MCF 10A (cell line): ENCODE measurements at regions not wholly inside any gene's neighbourhood (a gene's known extent, or its start where the extent isn't known, plus 50 kb on each side); places are given as distances from the start of the nearest gene placed in this dataset.

ENCODE experiments used
- BruUV-seq: library from RNA; stranded (reverse); fragments of 400-500 nt; replicated peaks from 2 replicates; lab custom pipeline; 2021; lab: Mats Ljungman, UMichigan
- CTCF ChIA-PET: fragments of 300-600 bp; sonication (Branson Sonifier 250); formaldehyde crosslinking; extraction: SDS; loops from one replicate; lab custom pipeline; 2021; ENCODE audit warnings: antibody characterized with exemption, inconsistent platforms; lab: Yijun Ruan, JAX
- POLR2A ChIA-PET: fragments of 300-600, 350-650 bp; sonication (Branson Sonifier 250); formaldehyde crosslinking; extraction: SDS; loops from one replicate; lab custom pipeline; 2020; ENCODE audit warnings: antibody characterized with exemption, inconsistent platforms; lab: Yijun Ruan, JAX
- DNase-seq: peaks from one replicate; pipeline ENCODE4 v3.0.0-alpha.2; 2018; ENCODE audit not compliant: unreplicated experiment
- H3K27ac Mint-ChIP-seq: one replicate; pipeline ENCODE4 v1.8.0; 2022; ENCODE audit warnings: mild to moderate bottlenecking, low read depth, mixed read lengths; ENCODE audit not compliant: unreplicated experiment
- H3K27me3 Mint-ChIP-seq: one replicate; pipeline ENCODE4 v1.8.0; 2022; ENCODE audit warnings: mixed read lengths; ENCODE audit not compliant: insufficient read depth, unreplicated experiment
- H3K36me3 Mint-ChIP-seq: one replicate; pipeline ENCODE4 v1.8.0; 2022; ENCODE audit warnings: mild to moderate bottlenecking, moderate library complexity, mixed read lengths; ENCODE audit not compliant: insufficient read depth, unreplicated experiment
- H3K4me1 Mint-ChIP-seq: one replicate; pipeline ENCODE4 v1.8.0; 2022; ENCODE audit warnings: mixed read lengths; ENCODE audit not compliant: insufficient read depth, unreplicated experiment
- H3K4me3 Mint-ChIP-seq: one replicate; pipeline ENCODE4 v1.8.0; 2022; ENCODE audit warnings: mild to moderate bottlenecking, moderate library complexity, mixed read lengths; ENCODE audit not compliant: unreplicated experiment
- H3K9me3 Mint-ChIP-seq: one replicate; pipeline ENCODE4 v1.8.0; 2022; ENCODE audit warnings: mixed read lengths; ENCODE audit not compliant: unreplicated experiment
- intact Hi-C: fragments of 100-400 bp; cut with micrococcal nuclease; formaldehyde crosslinking; loops from 2 replicates; pipeline ENCODE4 v1.14.1; 2022
- TF ChIP-seq, protein P1 (sequence below): fragments of 200-600 bp; IDR thresholded peaks from one replicate; pipeline ENCODE4 v1.8.0; 2022; ENCODE audit warnings: antibody characterized with exemption, mild to moderate bottlenecking; ENCODE audit not compliant: unreplicated experiment

DNA sequence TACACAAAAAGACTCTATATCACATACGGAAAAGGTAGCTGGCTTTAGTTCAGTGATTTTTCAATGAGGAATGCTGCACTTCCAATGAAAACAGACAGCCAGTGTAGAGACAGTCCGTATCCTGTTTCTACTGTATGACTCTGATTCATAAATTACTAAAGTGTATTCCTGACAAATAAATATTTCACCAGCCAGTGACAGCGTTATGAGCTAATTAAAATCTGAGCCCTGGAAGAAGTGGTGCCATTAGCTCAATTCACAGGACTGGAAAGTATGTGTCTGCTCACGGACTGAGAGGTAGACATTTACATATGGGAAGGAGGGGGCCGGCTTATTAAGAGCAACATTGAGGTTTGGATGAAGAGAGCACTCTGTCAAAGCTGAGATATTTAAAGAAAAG is 207.9 kb upstream of the RBFOX1 start:
- no peak overlapping the region for H3K4me3 Mint-ChIP-seq
- H3K9me3 Mint-ChIP-seq: peaks cover 51% of the 10 kb centered on the region
- no peaks in the 10 kb centered on the region for H3K4me1 Mint-ChIP-seq
- H3K36me3 Mint-ChIP-seq: no peaks in the 10 kb centered on the region
- POLR2A ChIA-PET: no interaction called here
- CTCF ChIA-PET: no interaction called here
- BruUV-seq: no TSS peak
- intact Hi-C loops: no loop called here
- no peak overlapping the region for H3K27ac Mint-ChIP-seq
- TF ChIP-seq, protein P1, sequence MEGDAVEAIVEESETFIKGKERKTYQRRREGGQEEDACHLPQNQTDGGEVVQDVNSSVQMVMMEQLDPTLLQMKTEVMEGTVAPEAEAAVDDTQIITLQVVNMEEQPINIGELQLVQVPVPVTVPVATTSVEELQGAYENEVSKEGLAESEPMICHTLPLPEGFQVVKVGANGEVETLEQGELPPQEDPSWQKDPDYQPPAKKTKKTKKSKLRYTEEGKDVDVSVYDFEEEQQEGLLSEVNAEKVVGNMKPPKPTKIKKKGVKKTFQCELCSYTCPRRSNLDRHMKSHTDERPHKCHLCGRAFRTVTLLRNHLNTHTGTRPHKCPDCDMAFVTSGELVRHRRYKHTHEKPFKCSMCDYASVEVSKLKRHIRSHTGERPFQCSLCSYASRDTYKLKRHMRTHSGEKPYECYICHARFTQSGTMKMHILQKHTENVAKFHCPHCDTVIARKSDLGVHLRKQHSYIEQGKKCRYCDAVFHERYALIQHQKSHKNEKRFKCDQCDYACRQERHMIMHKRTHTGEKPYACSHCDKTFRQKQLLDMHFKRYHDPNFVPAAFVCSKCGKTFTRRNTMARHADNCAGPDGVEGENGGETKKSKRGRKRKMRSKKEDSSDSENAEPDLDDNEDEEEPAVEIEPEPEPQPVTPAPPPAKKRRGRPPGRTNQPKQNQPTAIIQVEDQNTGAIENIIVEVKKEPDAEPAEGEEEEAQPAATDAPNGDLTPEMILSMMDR: no peak
- no peaks in the 10 kb centered on the region for H3K27me3 Mint-ChIP-seq
- no peak for DNase-seq

DNA sequence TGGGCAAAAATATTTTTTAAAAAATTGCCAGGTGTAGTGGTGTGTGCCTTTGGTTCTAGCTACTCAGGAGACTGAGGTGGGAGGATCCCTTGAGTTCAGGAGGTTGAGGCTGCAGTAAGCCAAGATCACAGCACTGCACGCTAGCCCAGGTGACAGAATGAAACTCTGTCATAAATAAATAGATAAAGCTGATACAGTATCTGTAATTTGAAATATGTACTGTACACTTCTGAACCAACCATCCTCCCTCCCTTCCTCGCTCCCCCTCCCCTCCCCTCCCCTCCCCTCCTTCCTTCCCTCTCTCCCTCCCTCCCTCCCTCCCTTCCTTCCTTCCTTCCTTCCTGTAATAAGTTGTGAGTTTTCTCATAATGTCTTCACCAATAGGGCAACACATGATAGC is 208.4 kb upstream of the RBFOX1 start:
- CTCF ChIA-PET: no interaction called here
- no peaks in the 10 kb centered on the region for H3K27me3 Mint-ChIP-seq
- H3K36me3 Mint-ChIP-seq: no peaks in the 10 kb centered on the region
- no peak overlapping the region for H3K4me3 Mint-ChIP-seq
- intact Hi-C loops: no loop called here
- H3K27ac Mint-ChIP-seq: no peak overlapping the region
- no peaks in the 10 kb centered on the region for H3K4me1 Mint-ChIP-seq
- TF ChIP-seq, protein P1: no peak
- BruUV-seq: no TSS peak
- POLR2A ChIA-PET: no interaction called here
- H3K9me3 Mint-ChIP-seq: peaks cover 51% of the 10 kb centered on the region
- DNase-seq: no peak

DNA sequence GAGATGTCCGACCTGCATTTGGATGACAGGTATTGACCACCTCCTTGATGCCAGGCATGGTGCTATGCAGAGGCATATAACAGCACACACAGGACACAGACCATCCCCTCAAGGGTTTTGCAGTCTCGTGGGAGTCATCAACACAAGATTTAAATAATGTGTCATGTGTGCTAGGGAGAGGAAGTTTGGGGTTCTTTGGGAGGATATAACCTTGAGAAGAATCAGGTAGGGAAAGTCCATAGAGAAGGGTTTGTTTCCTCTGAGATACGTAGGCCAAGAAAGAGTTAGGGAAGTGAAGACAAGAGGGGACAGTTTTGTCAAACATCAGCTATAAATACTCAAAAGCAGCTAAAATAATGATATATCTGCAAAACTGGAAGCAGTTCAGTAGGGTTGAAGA is 215.9 kb upstream of the RBFOX1 start:
- no peak overlapping the region for H3K27ac Mint-ChIP-seq
- BruUV-seq: no TSS peak
- TF ChIP-seq, protein P1: no peak
- ChIA-PET POLR2A (no interaction called here), CTCF (interaction anchor here (0.5 to 0.9 kb wide), 3 partner anchors 24 to 90 kb away, joined by 3 to 4 read pairs (median 3); no protein-coding TSS in a partner anchor)
- H3K27me3 Mint-ChIP-seq: no peaks in the 10 kb centered on the region
- H3K36me3 Mint-ChIP-seq: peaks cover 6% of the 10 kb centered on the region
- H3K9me3 Mint-ChIP-seq: peaks cover 54% of the 10 kb centered on the region
- no peaks in the 10 kb centered on the region for H3K4me1 Mint-ChIP-seq
- intact Hi-C loops: no loop called here
- DNase-seq: no peak
- no peak overlapping the region for H3K4me3 Mint-ChIP-seq

DNA sequence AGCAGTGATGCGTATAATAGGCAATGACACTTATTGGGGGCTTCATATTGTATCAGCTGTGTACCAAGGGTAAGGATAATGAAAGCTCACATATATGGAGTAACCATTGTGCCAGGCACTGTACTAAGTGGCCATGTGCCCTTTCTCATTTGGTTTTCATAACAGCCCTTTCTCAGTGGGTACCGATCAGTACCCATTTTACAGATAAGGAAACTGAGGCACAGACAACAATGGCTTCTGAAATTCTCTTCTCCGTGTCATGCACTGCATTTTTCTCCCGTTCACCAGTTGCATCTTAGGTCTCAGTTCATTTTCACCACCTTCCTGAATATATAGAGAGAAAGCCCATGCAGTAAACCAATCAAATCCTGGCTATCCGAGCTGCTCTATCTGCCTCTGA is 216.7 kb upstream of the RBFOX1 start:
- no peaks in the 10 kb centered on the region for H3K27me3 Mint-ChIP-seq
- CTCF ChIA-PET: no interaction called here

More for the DNA sequence above, 216.7 kb upstream of the RBFOX1 start:
- H3K27ac Mint-ChIP-seq: no peak overlapping the region
- TF ChIP-seq, protein P1: no peak
- POLR2A ChIA-PET: no interaction called here
- intact Hi-C loops: no loop called here
- H3K4me1 Mint-ChIP-seq: no peaks in the 10 kb centered on the region
- H3K4me3 Mint-ChIP-seq: no peak overlapping the region
- H3K36me3 Mint-ChIP-seq: peaks cover 6% of the 10 kb centered on the region
- BruUV-seq: no TSS peak
- DNase-seq: no peak
- peaks cover 54% of the 10 kb centered on the region for H3K9me3 Mint-ChIP-seq
